Activated T-cell treated with anti-CD3 and anti-CD28 coated beads, Interleukin-2, amount 50 U/mL, for 24 hours (primary cell): ENCODE measurements at regions not wholly inside any gene's neighbourhood (a gene's known extent, or its start where the extent isn't known, plus 50 kb on each side); places are given as distances from the start of the nearest gene placed in this dataset.
"Not testable (repeated sequence)": the region's sequence is repeated elsewhere in the genome, so short reads cannot be mapped to it uniquely, and the experiment has no call there.

Source experiments
- DNase-seq: peaks from one replicate; pipeline ENCODE4 v3.0.0-alpha.2; 2020
- H3K27ac Mint-ChIP-seq: 2 replicates; pipeline ENCODE4 v1.8.0; 2020; ENCODE audit warnings: mild to moderate bottlenecking, mixed read lengths
- H3K27me3 Mint-ChIP-seq: 2 replicates; pipeline ENCODE4 v1.8.0; 2020; ENCODE audit warnings: mixed read lengths
- H3K36me3 Mint-ChIP-seq: 2 replicates; pipeline ENCODE4 v1.8.0; 2020; ENCODE audit warnings: low read depth, mixed read lengths
- H3K4me1 Mint-ChIP-seq: 2 replicates; pipeline ENCODE4 v1.8.0; 2020; ENCODE audit warnings: low read depth, mixed read lengths
- H3K4me3 Mint-ChIP-seq: 2 replicates; pipeline ENCODE4 v1.8.0; 2020; ENCODE audit warnings: mild to moderate bottlenecking, moderate library complexity, mixed read lengths
- H3K9me3 Mint-ChIP-seq: 2 replicates; pipeline ENCODE4 v1.8.0; 2020; ENCODE audit warnings: mixed read lengths

GRCh38 chr15:38103564-38103963 is 149.1 kb upstream of the SPRED1 start:
- no peak overlapping the region for H3K4me3 Mint-ChIP-seq
- no peaks in the 10 kb centered on the region for H3K9me3 Mint-ChIP-seq
- H3K27ac Mint-ChIP-seq, result no peak overlapping the region
- H3K36me3 Mint-ChIP-seq, result no peaks in the 10 kb centered on the region
- peaks cover 3% of the 10 kb centered on the region for H3K4me1 Mint-ChIP-seq
- H3K27me3 Mint-ChIP-seq, result peaks cover 18% of the 10 kb centered on the region
- no peak for DNase-seq

GRCh38 chr15:38111070-38111469 is 141.6 kb upstream of the SPRED1 start:
- Mint-ChIP-seq H3K9me3 (no peaks in the 10 kb centered on the region), H3K36me3 (no peaks in the 10 kb centered on the region), H3K4me1 (no peaks in the 10 kb centered on the region), H3K4me3 (no peak overlapping the region), H3K27me3 (peaks cover 7% of the 10 kb centered on the region), H3K27ac (no peak overlapping the region)
- DNase-seq, result no peak

- H3K36me3 Mint-ChIP-seq, result no peaks in the 10 kb centered on the region
- H3K27me3 Mint-ChIP-seq, result peaks cover 8% of the 10 kb centered on the region
- no peak for DNase-seq
- H3K27ac Mint-ChIP-seq, result no peak overlapping the region
- H3K9me3 Mint-ChIP-seq, result no peaks in the 10 kb centered on the region
- no peaks in the 10 kb centered on the region for H3K4me1 Mint-ChIP-seq
- no peak overlapping the region for H3K4me3 Mint-ChIP-seq
Observed at GRCh38 chr15:38112406-38112805, 140.2 kb upstream of the SPRED1 start.

GRCh38 chr15:38115121-38115520 is 137.5 kb upstream of the SPRED1 start:
- Mint-ChIP-seq H3K27me3 (peaks cover 12% of the 10 kb centered on the region), H3K27ac (no peak overlapping the region), H3K4me3 (no peak overlapping the region), H3K4me1 (no peaks in the 10 kb centered on the region), H3K36me3 (no peaks in the 10 kb centered on the region), H3K9me3 (no peaks in the 10 kb centered on the region)
- DNase-seq, result no peak

GRCh38 chr15:38117781-38118180 is 134.9 kb upstream of the SPRED1 start:
- Mint-ChIP-seq H3K9me3 (peaks cover 7% of the 10 kb centered on the region), H3K4me1 (no peaks in the 10 kb centered on the region), H3K27ac (no peak overlapping the region), H3K36me3 (no peaks in the 10 kb centered on the region), H3K4me3 (no peak overlapping the region), H3K27me3 (peaks cover 26% of the 10 kb centered on the region)
- no peak for DNase-seq

- H3K4me1 Mint-ChIP-seq, H3K36me3 Mint-ChIP-seq, H3K4me3 Mint-ChIP-seq, H3K9me3 Mint-ChIP-seq, DNase-seq, H3K27ac Mint-ChIP-seq: not testable (repeated sequence)
- peaks cover 32% of the 10 kb centered on the region for H3K27me3 Mint-ChIP-seq
Observed at GRCh38 chr15:38119865-38120264, 132.8 kb upstream of the SPRED1 start.

- Mint-ChIP-seq H3K4me1 (peaks cover 13% of the 10 kb centered on the region), H3K27me3 (peaks cover 35% of the 10 kb centered on the region), H3K27ac (no peak overlapping the region), H3K36me3 (no peaks in the 10 kb centered on the region), H3K9me3 (peaks cover 6% of the 10 kb centered on the region), H3K4me3 (no peak overlapping the region)
- DNase-seq, result no peak
Observed at GRCh38 chr15:38127306-38127771, 125.3 kb upstream of the SPRED1 start.

- Mint-ChIP-seq H3K27ac (no peak overlapping the region), H3K9me3 (no peaks in the 10 kb centered on the region), H3K4me3 (no peak overlapping the region), H3K4me1 (peaks cover 13% of the 10 kb centered on the region), H3K27me3 (peaks cover 27% of the 10 kb centered on the region), H3K36me3 (no peaks in the 10 kb centered on the region)
- DNase-seq, result no peak
Observed at GRCh38 chr15:38128341-38128781, 124.3 kb upstream of the SPRED1 start.

GRCh38 chr15:38128921-38129320 is 123.7 kb upstream of the SPRED1 start:
- no peak for DNase-seq
- Mint-ChIP-seq H3K4me3 (no peak overlapping the region), H3K27ac (no peak overlapping the region), H3K36me3 (no peaks in the 10 kb centered on the region), H3K9me3 (no peaks in the 10 kb centered on the region), H3K27me3 (peaks cover 21% of the 10 kb centered on the region), H3K4me1 (peaks cover 13% of the 10 kb centered on the region)

- H3K27me3 Mint-ChIP-seq, result peaks cover 22% of the 10 kb centered on the region
- peak overlapping the region; percentile 81 for H3K27ac Mint-ChIP-seq
- no peaks in the 10 kb centered on the region for H3K9me3 Mint-ChIP-seq
- H3K36me3 Mint-ChIP-seq, result no peaks in the 10 kb centered on the region
- no peak overlapping the region for H3K4me3 Mint-ChIP-seq
- peaks cover 13% of the 10 kb centered on the region for H3K4me1 Mint-ChIP-seq
- DNase-seq, result no peak
Observed at GRCh38 chr15:38129531-38130204, 123.0 kb upstream of the SPRED1 start.

- H3K9me3 Mint-ChIP-seq, result no peaks in the 10 kb centered on the region
- peaks cover 22% of the 10 kb centered on the region for H3K27me3 Mint-ChIP-seq
- no peak for DNase-seq
- H3K4me1 Mint-ChIP-seq, result peaks cover 13% of the 10 kb centered on the region
- H3K4me3 Mint-ChIP-seq, result no peak overlapping the region
- H3K27ac Mint-ChIP-seq, result peak overlapping the region; percentile 81
- H3K36me3 Mint-ChIP-seq, result no peaks in the 10 kb centered on the region
Observed at GRCh38 chr15:38130205-38130567, 122.5 kb upstream of the SPRED1 start.

GRCh38 chr15:38130740-38131498 is 121.7 kb upstream of the SPRED1 start:
- H3K4me3 Mint-ChIP-seq, result no peak overlapping the region
- no peaks in the 10 kb centered on the region for H3K36me3 Mint-ChIP-seq
- no peaks in the 10 kb centered on the region for H3K9me3 Mint-ChIP-seq
- H3K4me1 Mint-ChIP-seq, result peaks cover 13% of the 10 kb centered on the region
- peaks cover 22% of the 10 kb centered on the region for H3K27me3 Mint-ChIP-seq
- DNase-seq, result no peak
- no peak overlapping the region for H3K27ac Mint-ChIP-seq

GRCh38 chr15:38134252-38134651 is 118.4 kb upstream of the SPRED1 start:
- Mint-ChIP-seq H3K4me3 (no peak overlapping the region), H3K4me1 (peaks cover 11% of the 10 kb centered on the region), H3K36me3 (no peaks in the 10 kb centered on the region), H3K27ac (no peak overlapping the region), H3K9me3 (no peaks in the 10 kb centered on the region), H3K27me3 (peaks cover 22% of the 10 kb centered on the region)
- DNase-seq, result no peak

GRCh38 chr15:38142195-38142594 is 110.4 kb upstream of the SPRED1 start:
- H3K4me3 Mint-ChIP-seq, H3K36me3 Mint-ChIP-seq, H3K27ac Mint-ChIP-seq, H3K27me3 Mint-ChIP-seq, DNase-seq, H3K4me1 Mint-ChIP-seq, H3K9me3 Mint-ChIP-seq: not testable (repeated sequence)

GRCh38 chr15:38144921-38145320 is 107.7 kb upstream of the SPRED1 start:
- no peak overlapping the region for H3K27ac Mint-ChIP-seq
- peaks cover 4% of the 10 kb centered on the region for H3K27me3 Mint-ChIP-seq
- no peak for DNase-seq
- peaks cover 3% of the 10 kb centered on the region for H3K4me1 Mint-ChIP-seq
- H3K4me3 Mint-ChIP-seq, result no peak overlapping the region
- no peaks in the 10 kb centered on the region for H3K36me3 Mint-ChIP-seq
- H3K9me3 Mint-ChIP-seq, result no peaks in the 10 kb centered on the region
